ENCODE measurements at regions not wholly inside any gene's neighbourhood (a gene's known extent, or its start where the extent isn't known, plus 50 kb on each side); places are given as distances from the start of the nearest gene placed in this dataset.

- TF ChIP-seq CTCF (IDR thresholded peaks at IDR 0.05; ENCODE audit: low read depth, low read length) = no peak
- Histone ChIP-seq H3K9me3 (no peaks in the 10 kb centered on the region), H3K36me3 (no peaks in the 10 kb centered on the region), H3K4me1 (no peaks in the 10 kb centered on the region), H3K27me3 (no peaks in the 10 kb centered on the region), H3K4me3 (ENCODE audit: low read depth, low read length) (no peak overlapping the region)
- no peak for DNase-seq
Observed at GRCh38 chr16:8376858-8377257, 213.5 kb downstream of the TMEM114 start.

- Histone ChIP-seq H3K4me1 (no peaks in the 10 kb centered on the region), H3K27me3 (no peaks in the 10 kb centered on the region), H3K9me3 (no peaks in the 10 kb centered on the region), H3K36me3 (no peaks in the 10 kb centered on the region), H3K4me3 (ENCODE audit: low read depth, low read length) (no peak overlapping the region)
- no peak for DNase-seq
- no peak for TF ChIP-seq CTCF (IDR thresholded peaks at IDR 0.05; ENCODE audit: low read depth, low read length)
Observed at GRCh38 chr16:8376430-8376829, 213.9 kb downstream of the TMEM114 start.

DNA sequence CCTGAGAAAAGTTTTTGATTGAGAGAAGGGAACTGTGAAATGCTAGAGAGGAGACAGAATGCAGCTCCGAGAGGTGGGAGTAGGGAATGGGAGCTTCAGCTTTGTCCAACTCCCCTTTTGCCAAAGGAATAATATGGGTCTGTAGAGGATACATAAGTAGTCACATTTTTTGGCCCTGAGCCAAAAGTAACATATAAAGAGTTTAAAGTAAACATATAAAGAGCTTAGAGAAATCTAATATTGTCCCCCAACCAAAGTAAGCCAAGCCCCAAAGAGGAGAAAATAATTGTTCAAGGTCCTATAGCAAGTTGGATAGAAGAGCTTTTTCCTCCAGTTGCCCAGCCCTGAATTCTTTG is 215.1 kb downstream of the TMEM114 start:
- H3K27me3 ChIP-seq = no peaks in the 10 kb centered on the region
- no peak for TF ChIP-seq CTCF (IDR thresholded peaks at IDR 0.05; ENCODE audit: low read depth, low read length)
- no peak overlapping the region for H3K4me3 ChIP-seq (ENCODE audit: low read depth, low read length)
- DNase-seq = no peak
- H3K36me3 ChIP-seq = no peaks in the 10 kb centered on the region
- H3K4me1 ChIP-seq = no peaks in the 10 kb centered on the region
- no peaks in the 10 kb centered on the region for H3K9me3 ChIP-seq

- Histone ChIP-seq H3K4me1 (no peaks in the 10 kb centered on the region), H3K9me3 (no peaks in the 10 kb centered on the region), H3K27me3 (no peaks in the 10 kb centered on the region), H3K36me3 (no peaks in the 10 kb centered on the region), H3K4me3 (ENCODE audit: low read depth, low read length) (no peak overlapping the region)
- no peak for DNase-seq
- no peak for TF ChIP-seq CTCF (IDR thresholded peaks at IDR 0.05; ENCODE audit: low read depth, low read length)
Observed at GRCh38 chr16:8374586-8375231, 215.6 kb downstream of the TMEM114 start.

DNA sequence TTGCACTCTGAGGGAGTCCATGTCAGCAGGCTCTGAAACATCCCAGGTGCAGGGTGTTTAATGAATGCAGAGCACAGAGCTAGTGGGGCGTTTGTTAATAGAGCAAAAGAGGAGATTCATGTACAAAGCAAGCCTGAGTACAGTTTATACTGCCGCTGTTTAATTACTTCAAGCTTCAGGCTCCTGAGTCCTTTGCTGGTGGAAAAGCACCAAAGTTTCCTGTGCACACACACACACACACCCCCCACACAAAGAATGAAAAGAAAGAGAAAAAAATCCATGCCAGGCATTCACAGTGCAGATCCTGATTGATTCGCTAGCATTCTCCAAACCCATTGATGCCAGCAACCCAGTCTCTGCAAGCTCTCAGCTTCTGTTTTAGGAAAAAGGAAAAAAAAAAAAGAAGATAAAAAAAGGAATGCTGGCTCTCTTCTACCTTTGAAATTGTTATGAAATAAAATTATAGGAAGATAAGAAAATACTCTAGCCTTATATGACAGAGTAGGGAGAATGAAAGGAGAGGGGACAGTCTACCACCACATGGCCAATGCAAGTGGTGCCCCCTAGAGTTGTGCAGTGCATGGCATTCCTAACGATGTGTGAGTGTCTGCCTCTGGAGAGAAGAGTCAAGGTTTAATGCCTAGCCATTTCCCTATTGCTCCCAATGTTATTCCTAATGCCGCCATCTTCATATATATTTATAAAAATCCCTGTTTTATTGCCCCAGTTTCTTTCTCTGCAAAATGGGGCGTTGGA is 216.5 kb downstream of the TMEM114 start:
- Histone ChIP-seq H3K9me3 (no peaks in the 10 kb centered on the region), H3K36me3 (no peaks in the 10 kb centered on the region), H3K27me3 (no peaks in the 10 kb centered on the region), H3K4me1 (no peaks in the 10 kb centered on the region), H3K4me3 (ENCODE audit: low read depth, low read length) (no peak overlapping the region)
- TF ChIP-seq CTCF (IDR thresholded peaks at IDR 0.05; ENCODE audit: low read depth, low read length) = no peak
- DNase-seq = no peak

- Histone ChIP-seq H3K36me3 (no peaks in the 10 kb centered on the region), H3K4me3 (ENCODE audit: low read depth, low read length) (no peak overlapping the region), H3K4me1 (no peaks in the 10 kb centered on the region), H3K27me3 (no peaks in the 10 kb centered on the region), H3K9me3 (no peaks in the 10 kb centered on the region)
- no peak for TF ChIP-seq CTCF (IDR thresholded peaks at IDR 0.05; ENCODE audit: low read depth, low read length)
- no peak for DNase-seq
Observed at GRCh38 chr16:8372141-8372540, 218.2 kb downstream of the TMEM114 start.

All from BE2C (cell line).